Activated CD4-positive, alpha-beta memory T cell treated with anti-CD3 and anti-CD28 coated beads, Interleukin-2, amount 10 ng/mL, durations not matched to agents 7 days and 5 days (primary cell): ENCODE measurements at regions not wholly inside any gene's neighbourhood (a gene's known extent, or its start where the extent isn't known, plus 50 kb on each side); places are given as distances from the start of the nearest gene placed in this dataset.
"Not testable (repeated sequence)": the region's sequence is repeated elsewhere in the genome, so short reads cannot be mapped to it uniquely, and the experiment has no call there.

Experiments
- CTCF ChIA-PET: fragments of 350-600 bp; sonication (Branson Sonifier 250); formaldehyde crosslinking; loops from one replicate; lab custom pipeline; 2021; ENCODE audit warnings: antibody characterized with exemption, inconsistent platforms; lab: Charles Lee
- POLR2A ChIA-PET: fragments of 350-600 bp; sonication (Branson Sonifier 250); formaldehyde crosslinking; loops from one replicate; lab custom pipeline; 2021; ENCODE audit warnings: antibody characterized with exemption; lab: Charles Lee
- DNase-seq: peaks from one replicate; pipeline ENCODE4 v3.0.0-alpha.2; 2020
- H3K27ac Mint-ChIP-seq: one replicate; pipeline ENCODE4 v1.8.0; 2021; ENCODE audit warnings: mild to moderate bottlenecking, mixed read lengths
- H3K27me3 Mint-ChIP-seq: one replicate; pipeline ENCODE4 v1.8.0; 2021; ENCODE audit warnings: mixed read lengths
- H3K36me3 Mint-ChIP-seq: one replicate; pipeline ENCODE4 v1.8.0; 2021; ENCODE audit warnings: low read depth, mixed read lengths
- H3K4me1 Mint-ChIP-seq: one replicate; pipeline ENCODE4 v1.8.0; 2021; ENCODE audit warnings: mixed read lengths
- H3K4me3 Mint-ChIP-seq: one replicate; pipeline ENCODE4 v1.8.0; 2021; ENCODE audit warnings: mild to moderate bottlenecking, mixed read lengths
- H3K9me3 Mint-ChIP-seq: one replicate; pipeline ENCODE4 v1.8.0; 2021; ENCODE audit warnings: mixed read lengths

GRCh38 chr5:77900691-77901090 is 124.6 kb upstream of the TBCA start:
- Mint-ChIP-seq H3K27ac (no peak overlapping the region), H3K36me3 (no peaks in the 10 kb centered on the region), H3K4me1 (no peaks in the 10 kb centered on the region), H3K4me3 (no peak overlapping the region), H3K27me3 (no peaks in the 10 kb centered on the region), H3K9me3 (no peaks in the 10 kb centered on the region)
- no peak for DNase-seq
- ChIA-PET CTCF (no interaction called here), POLR2A (no interaction called here)

- CTCF ChIA-PET = no interaction called here
- H3K4me1 Mint-ChIP-seq = no peaks in the 10 kb centered on the region
- POLR2A ChIA-PET = no interaction called here
- no peaks in the 10 kb centered on the region for H3K27me3 Mint-ChIP-seq
- no peak overlapping the region for H3K27ac Mint-ChIP-seq
- no peaks in the 10 kb centered on the region for H3K9me3 Mint-ChIP-seq
- H3K4me3 Mint-ChIP-seq = no peak overlapping the region
- DNase-seq = no peak
- no peaks in the 10 kb centered on the region for H3K36me3 Mint-ChIP-seq
Observed at GRCh38 chr5:77898385-77898784, 122.2 kb upstream of the TBCA start.

GRCh38 chr5:77896338-77896737 is 120.2 kb upstream of the TBCA start:
- H3K36me3 Mint-ChIP-seq = no peaks in the 10 kb centered on the region
- no peaks in the 10 kb centered on the region for H3K27me3 Mint-ChIP-seq
- no peak overlapping the region for H3K4me3 Mint-ChIP-seq
- ChIA-PET CTCF (no interaction called here), POLR2A (no interaction called here)
- H3K27ac Mint-ChIP-seq = no peak overlapping the region
- H3K9me3 Mint-ChIP-seq = no peaks in the 10 kb centered on the region
- no peak for DNase-seq
- no peaks in the 10 kb centered on the region for H3K4me1 Mint-ChIP-seq

- CTCF ChIA-PET, POLR2A ChIA-PET: not testable (repeated sequence)
Observed at GRCh38 chr5:77894103-77894502, 118.0 kb upstream of the TBCA start.

GRCh38 chr5:77893225-77893860 is 117.2 kb upstream of the TBCA start:
- CTCF ChIA-PET = no interaction called here
- POLR2A ChIA-PET = no interaction called here
- Mint-ChIP-seq H3K4me3 (no peak overlapping the region), H3K27me3 (no peaks in the 10 kb centered on the region), H3K36me3 (no peaks in the 10 kb centered on the region), H3K4me1 (no peaks in the 10 kb centered on the region), H3K9me3 (no peaks in the 10 kb centered on the region), H3K27ac (no peak overlapping the region)
- DNase-seq = no peak

More at GRCh38 chr5:77894103-77894502, 118.0 kb upstream of the TBCA start:
- H3K36me3 Mint-ChIP-seq, H3K4me1 Mint-ChIP-seq, H3K27ac Mint-ChIP-seq, H3K9me3 Mint-ChIP-seq, H3K4me3 Mint-ChIP-seq, DNase-seq, H3K27me3 Mint-ChIP-seq: not testable (repeated sequence)

- H3K36me3 Mint-ChIP-seq = no peaks in the 10 kb centered on the region
- no peak overlapping the region for H3K4me3 Mint-ChIP-seq
- no peak overlapping the region for H3K27ac Mint-ChIP-seq
- H3K27me3 Mint-ChIP-seq = no peaks in the 10 kb centered on the region
- ChIA-PET CTCF (no interaction called here), POLR2A (no interaction called here)
- no peaks in the 10 kb centered on the region for H3K9me3 Mint-ChIP-seq
- no peaks in the 10 kb centered on the region for H3K4me1 Mint-ChIP-seq
- no peak for DNase-seq
Observed at GRCh38 chr5:77892061-77893010, 116.2 kb upstream of the TBCA start.

- ChIA-PET POLR2A (no interaction called here), CTCF (interaction anchor here (1.4 kb wide), 1 partner anchor 17 kb away, joined by 3 read pairs; no protein-coding TSS in a partner anchor)
- no peaks in the 10 kb centered on the region for H3K36me3 Mint-ChIP-seq
- peaks cover 17% of the 10 kb centered on the region for H3K4me1 Mint-ChIP-seq
- H3K27ac Mint-ChIP-seq = no peak overlapping the region
- no peak overlapping the region for H3K4me3 Mint-ChIP-seq
- no peak for DNase-seq
- H3K9me3 Mint-ChIP-seq = no peaks in the 10 kb centered on the region
- peaks cover 10% of the 10 kb centered on the region for H3K27me3 Mint-ChIP-seq
Observed at GRCh38 chr5:77885519-77885918, 109.4 kb upstream of the TBCA start.

- no peak overlapping the region for H3K27ac Mint-ChIP-seq
- POLR2A ChIA-PET = no interaction called here
- CTCF ChIA-PET = interaction anchor here (1.3 kb wide), 1 partner anchor 14 kb away, joined by 3 read pairs; no protein-coding TSS in a partner anchor
- DNase-seq = no peak
- H3K27me3 Mint-ChIP-seq = peaks cover 10% of the 10 kb centered on the region
- H3K4me1 Mint-ChIP-seq = peaks cover 17% of the 10 kb centered on the region
- no peak overlapping the region for H3K4me3 Mint-ChIP-seq
- no peaks in the 10 kb centered on the region for H3K9me3 Mint-ChIP-seq
- H3K36me3 Mint-ChIP-seq = no peaks in the 10 kb centered on the region
Observed at GRCh38 chr5:77882670-77883257, 106.6 kb upstream of the TBCA start.

- ChIA-PET CTCF (interaction anchor here (1.3 kb wide), 1 partner anchor 13 kb away, joined by 3 read pairs; no protein-coding TSS in a partner anchor), POLR2A (no interaction called here)
- Mint-ChIP-seq H3K36me3 (no peaks in the 10 kb centered on the region), H3K27ac (no peak overlapping the region), H3K4me1 (peaks cover 19% of the 10 kb centered on the region), H3K9me3 (no peaks in the 10 kb centered on the region), H3K4me3 (no peak overlapping the region), H3K27me3 (peaks cover 6% of the 10 kb centered on the region)
- DNase-seq = no peak
Observed at GRCh38 chr5:77881528-77881927, 105.4 kb upstream of the TBCA start.

- Mint-ChIP-seq H3K4me1 (peaks cover 8% of the 10 kb centered on the region), H3K36me3 (no peaks in the 10 kb centered on the region), H3K27ac (no peak overlapping the region), H3K4me3 (no peak overlapping the region), H3K27me3 (no peaks in the 10 kb centered on the region), H3K9me3 (no peaks in the 10 kb centered on the region)
- DNase-seq = no peak
- ChIA-PET POLR2A (no interaction called here), CTCF (no interaction called here)
Observed at GRCh38 chr5:77877516-77878355, 101.6 kb upstream of the TBCA start.

GRCh38 chr5:77876862-77877502 is 100.8 kb upstream of the TBCA start:
- no peak overlapping the region for H3K4me3 Mint-ChIP-seq
- H3K27me3 Mint-ChIP-seq = no peaks in the 10 kb centered on the region
- ChIA-PET POLR2A (no interaction called here), CTCF (no interaction called here)
- DNase-seq = no peak
- no peaks in the 10 kb centered on the region for H3K36me3 Mint-ChIP-seq
- no peaks in the 10 kb centered on the region for H3K9me3 Mint-ChIP-seq
- H3K4me1 Mint-ChIP-seq = peaks cover 4% of the 10 kb centered on the region
- H3K27ac Mint-ChIP-seq = no peak overlapping the region

GRCh38 chr5:77876316-77876715 is 100.2 kb upstream of the TBCA start:
- ChIA-PET CTCF (interaction anchor here (0.6 kb wide), 1 partner anchor 1100 kb away, joined by 5 read pairs; no protein-coding TSS in a partner anchor), POLR2A (no interaction called here)
- Mint-ChIP-seq H3K27me3 (no peaks in the 10 kb centered on the region), H3K36me3 (no peaks in the 10 kb centered on the region), H3K9me3 (no peaks in the 10 kb centered on the region), H3K27ac (no peak overlapping the region), H3K4me1 (peaks cover 2% of the 10 kb centered on the region), H3K4me3 (no peak overlapping the region)
- no peak for DNase-seq
